A549 (cell line): ENCODE measurements at regions not wholly inside any gene's neighbourhood (a gene's known extent, or its start where the extent isn't known, plus 50 kb on each side); places are given as distances from the start of the nearest gene placed in this dataset.

ENCODE experiments used
- ELK1 ChIP-seq: fragments of 150-350 bp; IDR thresholded peaks from 2 replicates; pipeline ENCODE4 v1.6.1; 2014; ENCODE audit warnings: low read depth, mild to moderate bottlenecking, low read length
- HDAC2 ChIP-seq: fragments of 200-600 bp; sonication (generic); IDR thresholded peaks from 2 replicates; pipeline ENCODE4 v1.6.1; 2016
- HMGXB4 ChIP-seq: fragments of 250-450 bp; sonication (Bioruptor Pico); IDR thresholded peaks from 2 replicates; pipeline ENCODE4 v1.5.0; 2021; ENCODE audit warnings: mild to moderate bottlenecking, moderate library complexity, borderline replicate concordance
- KDM5A ChIP-seq: fragments of 200-600 bp; sonication (generic); IDR thresholded peaks from 2 replicates; pipeline ENCODE4 v1.6.1; 2016; ENCODE audit warnings: antibody characterized with exemption, mild to moderate bottlenecking
- POLR2A ChIP-seq: IDR thresholded peaks from 2 replicates; pipeline ENCODE4 v1.6.1; 2012; ENCODE audit warnings: mild to moderate bottlenecking, low read length

GRCh38 chr3:151548195-151548594, 87.3 kb upstream of the IGSF10 start:
- no peak for TF ChIP-seq ELK1
- TF ChIP-seq POLR2A, result no peak
- no peak for TF ChIP-seq HMGXB4 (CRISPR knock-in tag)
- no peak for TF ChIP-seq KDM5A
- no peak for TF ChIP-seq HDAC2
